8988T (cell line): ENCODE measurements at regions not wholly inside any gene's neighbourhood (a gene's known extent, or its start where the extent isn't known, plus 50 kb on each side); places are given as distances from the start of the nearest gene placed in this dataset.

Experiments
- DNase-seq: peaks from one replicate; pipeline ENCODE4 v3.0.0; 2011

- no peak for DNase-seq
Observed at GRCh38 chr7:117974891-117975290, 101.7 kb upstream of the CTTNBP2 start.

- DNase-seq, result no peak
Observed at GRCh38 chr7:117975476-117975875, 102.2 kb upstream of the CTTNBP2 start.

GRCh38 chr7:117979954-117980497, 106.8 kb upstream of the CTTNBP2 start:
- no peak for DNase-seq

GRCh38 chr7:117982071-117983055, 109.1 kb upstream of the CTTNBP2 start:
- no peak for DNase-seq

GRCh38 chr7:117986645-117987269, 113.5 kb upstream of the CTTNBP2 start:
- no peak for DNase-seq

GRCh38 chr7:117990834-117991233, 117.6 kb upstream of the CTTNBP2 start:
- no peak for DNase-seq

- DNase-seq, result no peak
Observed at GRCh38 chr7:117992635-117993376, 119.6 kb upstream of the CTTNBP2 start.

- DNase-seq, result peak; percentile 13
Observed at GRCh38 chr7:117993377-117994003, 120.2 kb upstream of the CTTNBP2 start.

GRCh38 chr7:117995850-117996650, 122.8 kb upstream of the CTTNBP2 start:
- DNase-seq, result no peak

- DNase-seq, result no peak
Observed at GRCh38 chr7:117997862-117998825, 124.9 kb upstream of the CTTNBP2 start.

GRCh38 chr7:118000480-118001202, 127.4 kb upstream of the CTTNBP2 start:
- DNase-seq, result no peak

- DNase-seq, result no peak
Observed at GRCh38 chr7:118003476-118003875, 130.2 kb upstream of the CTTNBP2 start.

GRCh38 chr7:118005026-118005425, 131.8 kb upstream of the CTTNBP2 start:
- no peak for DNase-seq

GRCh38 chr7:118006979-118007378, 133.7 kb upstream of the CTTNBP2 start:
- no peak for DNase-seq

GRCh38 chr7:118009419-118009818, 136.2 kb upstream of the CTTNBP2 start:
- no peak for DNase-seq

- no peak for DNase-seq
Observed at GRCh38 chr7:118011652-118012051, 138.4 kb upstream of the CTTNBP2 start.

- no peak for DNase-seq
Observed at GRCh38 chr7:118013252-118014010, 140.2 kb upstream of the CTTNBP2 start.

GRCh38 chr7:118022546-118022945, 149.3 kb upstream of the CTTNBP2 start:
- no peak for DNase-seq

- no peak for DNase-seq
Observed at GRCh38 chr7:118026791-118027190, 153.6 kb upstream of the CTTNBP2 start.
